Neural cell (in vitro differentiated cells): ENCODE measurements at regions not wholly inside any gene's neighbourhood (a gene's known extent, or its start where the extent isn't known, plus 50 kb on each side); places are given as distances from the start of the nearest gene placed in this dataset.

ENCODE experiments used
- EZH2 ChIP-seq: fragments of 200-600, 300-800 bp; shearing (Covaris generic), sonication (generic); IDR thresholded peaks from 2 replicates; pipeline ENCODE4 v1.6.1; 2014; ENCODE audit warnings: antibody characterized with exemption, low read length, borderline replicate concordance, mild to moderate bottlenecking; ENCODE audit not compliant: insufficient read depth, poor library complexity, severe bottlenecking
- POLR2AphosphoS5 ChIP-seq: IDR thresholded peaks from 2 replicates; pipeline ENCODE4 v1.6.1; 2012
- RAD21 ChIP-seq: fragments of 450-650 bp; conservative IDR thresholded peaks from 2 replicates; pipeline ENCODE4 v1.6.1; 2014; ENCODE audit warnings: antibody characterized with exemption, mild to moderate bottlenecking, moderate library complexity
- REST ChIP-seq: IDR thresholded peaks from 2 replicates; pipeline ENCODE4 v1.6.1; 2012; ENCODE audit warnings: borderline replicate concordance
- TAF1 ChIP-seq: IDR thresholded peaks from 2 replicates; pipeline ENCODE4 v1.6.1; 2012; ENCODE audit warnings: low read depth
- TF ChIP-seq, protein P1 (sequence below): fragments of 450-650 bp; IDR thresholded peaks from 2 replicates; pipeline ENCODE4 v1.5.1; 2014; ENCODE audit warnings: antibody characterized with exemption, mild to moderate bottlenecking, moderate library complexity; ENCODE audit not compliant: poor library complexity, severe bottlenecking

GRCh38 chr7:21059069-21059468 lies 272.4 kb upstream of the SP8 start:
- TF ChIP-seq, protein P1, sequence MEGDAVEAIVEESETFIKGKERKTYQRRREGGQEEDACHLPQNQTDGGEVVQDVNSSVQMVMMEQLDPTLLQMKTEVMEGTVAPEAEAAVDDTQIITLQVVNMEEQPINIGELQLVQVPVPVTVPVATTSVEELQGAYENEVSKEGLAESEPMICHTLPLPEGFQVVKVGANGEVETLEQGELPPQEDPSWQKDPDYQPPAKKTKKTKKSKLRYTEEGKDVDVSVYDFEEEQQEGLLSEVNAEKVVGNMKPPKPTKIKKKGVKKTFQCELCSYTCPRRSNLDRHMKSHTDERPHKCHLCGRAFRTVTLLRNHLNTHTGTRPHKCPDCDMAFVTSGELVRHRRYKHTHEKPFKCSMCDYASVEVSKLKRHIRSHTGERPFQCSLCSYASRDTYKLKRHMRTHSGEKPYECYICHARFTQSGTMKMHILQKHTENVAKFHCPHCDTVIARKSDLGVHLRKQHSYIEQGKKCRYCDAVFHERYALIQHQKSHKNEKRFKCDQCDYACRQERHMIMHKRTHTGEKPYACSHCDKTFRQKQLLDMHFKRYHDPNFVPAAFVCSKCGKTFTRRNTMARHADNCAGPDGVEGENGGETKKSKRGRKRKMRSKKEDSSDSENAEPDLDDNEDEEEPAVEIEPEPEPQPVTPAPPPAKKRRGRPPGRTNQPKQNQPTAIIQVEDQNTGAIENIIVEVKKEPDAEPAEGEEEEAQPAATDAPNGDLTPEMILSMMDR: no peak
- TF ChIP-seq TAF1: no peak
- no peak for TF ChIP-seq POLR2AphosphoS5
- TF ChIP-seq REST: no peak
- TF ChIP-seq RAD21: no peak
- TF ChIP-seq EZH2: no peak
